Prostate gland (tissue), 2 donors: ENCODE measurements at regions not wholly inside any gene's neighbourhood (a gene's known extent, or its start where the extent isn't known, plus 50 kb on each side); places are given as distances from the start of the nearest gene placed in this dataset.

Source experiments
- POLR2AphosphoS5 ChIP-seq: sonication (generic); formaldehyde crosslinking; IDR thresholded peaks from one replicate; pipeline ENCODE4 v1.6.1; 2017; ENCODE audit warnings: antibody characterized with exemption
- TF ChIP-seq, protein P1 (sequence below), 4 experiments: fragments of 200-600 bp in 2 of 4; fragments of 450-650 bp in 2 of 4; sonication (generic) in 2 of 4; IDR thresholded peaks; 1 replicate in 3 of 4; 2 replicates in 1 of 4; pipeline ENCODE4 v1.5.1; 2016 to 2019; ENCODE audit warnings: antibody characterized with exemption in 4 of 4, mild to moderate bottlenecking in 2 of 4, moderate library complexity in 2 of 4

DNA sequence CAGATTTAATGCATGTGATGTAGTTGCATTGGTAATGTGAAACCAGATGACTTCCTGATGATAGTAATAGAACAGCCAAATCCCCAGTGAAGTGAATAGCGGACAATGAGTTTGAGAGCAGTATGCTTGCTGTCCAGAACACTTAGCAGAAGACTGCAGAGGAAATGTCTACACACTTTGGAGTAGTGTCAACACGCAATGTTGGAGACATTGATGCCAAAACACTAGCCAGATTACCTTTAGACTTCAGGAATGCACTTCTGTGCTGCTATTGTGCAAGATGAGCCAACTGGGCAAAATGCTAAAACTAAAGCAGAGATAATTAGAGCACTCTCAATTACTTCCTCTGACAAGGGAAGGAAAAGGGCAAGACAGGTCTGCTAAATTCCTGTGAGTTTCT, 176.7 kb downstream of the PRDM9 start:
- TF ChIP-seq, protein P1, sequence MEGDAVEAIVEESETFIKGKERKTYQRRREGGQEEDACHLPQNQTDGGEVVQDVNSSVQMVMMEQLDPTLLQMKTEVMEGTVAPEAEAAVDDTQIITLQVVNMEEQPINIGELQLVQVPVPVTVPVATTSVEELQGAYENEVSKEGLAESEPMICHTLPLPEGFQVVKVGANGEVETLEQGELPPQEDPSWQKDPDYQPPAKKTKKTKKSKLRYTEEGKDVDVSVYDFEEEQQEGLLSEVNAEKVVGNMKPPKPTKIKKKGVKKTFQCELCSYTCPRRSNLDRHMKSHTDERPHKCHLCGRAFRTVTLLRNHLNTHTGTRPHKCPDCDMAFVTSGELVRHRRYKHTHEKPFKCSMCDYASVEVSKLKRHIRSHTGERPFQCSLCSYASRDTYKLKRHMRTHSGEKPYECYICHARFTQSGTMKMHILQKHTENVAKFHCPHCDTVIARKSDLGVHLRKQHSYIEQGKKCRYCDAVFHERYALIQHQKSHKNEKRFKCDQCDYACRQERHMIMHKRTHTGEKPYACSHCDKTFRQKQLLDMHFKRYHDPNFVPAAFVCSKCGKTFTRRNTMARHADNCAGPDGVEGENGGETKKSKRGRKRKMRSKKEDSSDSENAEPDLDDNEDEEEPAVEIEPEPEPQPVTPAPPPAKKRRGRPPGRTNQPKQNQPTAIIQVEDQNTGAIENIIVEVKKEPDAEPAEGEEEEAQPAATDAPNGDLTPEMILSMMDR (IDR thresholded peaks at IDR 0.05) = no peak
- TF ChIP-seq POLR2AphosphoS5 = no peak
